ENCODE measurements at regions not wholly inside any gene's neighbourhood (a gene's known extent, or its start where the extent isn't known, plus 50 kb on each side); places are given as distances from the start of the nearest gene placed in this dataset.

DNA sequence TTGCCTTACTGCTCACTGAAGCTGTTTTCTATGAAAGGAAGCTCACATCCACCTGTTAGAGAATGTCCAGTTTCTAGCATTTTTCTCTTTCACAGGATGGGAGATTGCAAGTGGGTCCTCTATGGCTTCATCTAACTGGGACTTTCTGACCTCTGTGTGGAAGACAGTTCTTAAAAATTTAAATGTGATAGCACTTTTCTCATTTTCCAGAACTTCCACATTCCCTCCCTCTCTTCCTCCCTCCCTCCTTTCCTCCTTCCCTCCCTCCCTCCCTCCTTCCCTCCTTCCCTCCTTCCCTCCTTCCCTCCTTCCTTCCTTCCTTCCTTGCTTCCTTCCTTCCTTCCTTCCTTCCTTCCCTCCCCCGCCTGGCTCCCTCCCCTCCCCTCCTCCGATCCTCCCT, 291.1 kb downstream of the DOK5 start:
- TF ChIP-seq, protein P1, sequence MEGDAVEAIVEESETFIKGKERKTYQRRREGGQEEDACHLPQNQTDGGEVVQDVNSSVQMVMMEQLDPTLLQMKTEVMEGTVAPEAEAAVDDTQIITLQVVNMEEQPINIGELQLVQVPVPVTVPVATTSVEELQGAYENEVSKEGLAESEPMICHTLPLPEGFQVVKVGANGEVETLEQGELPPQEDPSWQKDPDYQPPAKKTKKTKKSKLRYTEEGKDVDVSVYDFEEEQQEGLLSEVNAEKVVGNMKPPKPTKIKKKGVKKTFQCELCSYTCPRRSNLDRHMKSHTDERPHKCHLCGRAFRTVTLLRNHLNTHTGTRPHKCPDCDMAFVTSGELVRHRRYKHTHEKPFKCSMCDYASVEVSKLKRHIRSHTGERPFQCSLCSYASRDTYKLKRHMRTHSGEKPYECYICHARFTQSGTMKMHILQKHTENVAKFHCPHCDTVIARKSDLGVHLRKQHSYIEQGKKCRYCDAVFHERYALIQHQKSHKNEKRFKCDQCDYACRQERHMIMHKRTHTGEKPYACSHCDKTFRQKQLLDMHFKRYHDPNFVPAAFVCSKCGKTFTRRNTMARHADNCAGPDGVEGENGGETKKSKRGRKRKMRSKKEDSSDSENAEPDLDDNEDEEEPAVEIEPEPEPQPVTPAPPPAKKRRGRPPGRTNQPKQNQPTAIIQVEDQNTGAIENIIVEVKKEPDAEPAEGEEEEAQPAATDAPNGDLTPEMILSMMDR (IDR thresholded peaks at IDR 0.05): no peak
- no peak for TF ChIP-seq POLR2A (IDR thresholded peaks at IDR 0.05)
